ENCODE measurements at regions not wholly inside any gene's neighbourhood (a gene's known extent, or its start where the extent isn't known, plus 50 kb on each side); places are given as distances from the start of the nearest gene placed in this dataset.

DNA sequence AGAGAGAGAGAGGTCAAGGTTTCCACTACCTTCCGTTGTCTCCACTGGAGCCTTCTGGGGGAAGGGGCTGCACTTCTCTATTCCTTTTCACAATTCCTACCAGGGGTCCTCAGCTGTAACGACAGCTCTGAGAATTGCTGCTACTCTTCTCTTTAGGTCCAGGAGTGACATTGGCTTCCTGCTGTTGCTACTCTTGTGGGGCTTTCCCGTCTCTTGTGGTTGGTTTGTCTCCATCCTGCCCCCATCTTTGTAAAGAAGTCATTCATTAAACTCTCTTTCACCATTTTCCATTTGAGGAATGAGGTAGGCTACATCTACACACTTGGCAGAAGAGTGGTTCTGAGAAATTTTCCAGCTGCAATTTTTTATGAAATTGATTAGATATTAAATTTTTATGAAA, 238.8 kb upstream of the LYZL1 start:
- Histone ChIP-seq H3K4me3 (ENCODE audit: extremely low read depth, insufficient read depth, low read length, poor library complexity, severe bottlenecking) (no peak overlapping the region), H3K4me1 (ENCODE audit: control insufficient read depth, insufficient read depth, low read length, poor library complexity, severe bottlenecking) (peaks cover 3% of the 10 kb centered on the region), H3K36me3 (ENCODE audit: control insufficient read depth, insufficient read depth, low read length) (no peaks in the 10 kb centered on the region), H3K27ac (ENCODE audit: low read depth, low read length, severe bottlenecking) (no peak overlapping the region), H3K9me3 (ENCODE audit: control insufficient read depth, low read length) (no peaks in the 10 kb centered on the region)
- WGBS, 2 experiments (ENCODE audit: insufficient coverage in 2 of 2) = 67% methylated on average over 2 of the region's 3 CpGs; no CpG with 5 or more reads in 1 of the 2 experiments

DNA sequence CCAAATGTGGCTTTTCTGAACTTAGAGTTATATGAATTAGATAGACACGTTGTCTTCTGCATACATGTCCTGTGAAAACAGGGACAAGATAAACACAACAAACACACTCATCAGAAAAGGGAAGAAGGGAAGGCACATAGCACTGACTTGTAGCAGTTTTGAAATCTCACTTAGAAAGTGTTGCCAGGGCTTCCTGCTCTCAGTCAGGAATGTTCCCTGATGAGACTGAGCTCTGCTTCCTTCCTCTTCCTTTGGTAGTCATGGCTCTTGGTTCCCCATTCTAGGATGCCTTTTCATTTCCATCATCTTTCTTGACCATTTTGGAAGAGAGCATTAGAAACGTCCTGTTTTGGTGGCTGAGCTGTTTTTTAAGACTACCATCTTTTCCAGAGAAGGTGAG, 233.8 kb upstream of the LYZL1 start:
- no peaks in the 10 kb centered on the region for H3K9me3 ChIP-seq (ENCODE audit: control insufficient read depth, low read length)
- no peak overlapping the region for H3K27ac ChIP-seq (ENCODE audit: low read depth, low read length, severe bottlenecking)
- 40% methylated on average over 1 of the region's 2 CpGs; no CpG with 5 or more reads in 1 of the 2 experiments for WGBS, 2 experiments (ENCODE audit: insufficient coverage in 2 of 2)
- no peak overlapping the region for H3K4me3 ChIP-seq (ENCODE audit: extremely low read depth, insufficient read depth, low read length, poor library complexity, severe bottlenecking)
- no peaks in the 10 kb centered on the region for H3K36me3 ChIP-seq (ENCODE audit: control insufficient read depth, insufficient read depth, low read length)
- H3K4me1 ChIP-seq (ENCODE audit: control insufficient read depth, insufficient read depth, low read length, poor library complexity, severe bottlenecking) = peaks cover 18% of the 10 kb centered on the region

DNA sequence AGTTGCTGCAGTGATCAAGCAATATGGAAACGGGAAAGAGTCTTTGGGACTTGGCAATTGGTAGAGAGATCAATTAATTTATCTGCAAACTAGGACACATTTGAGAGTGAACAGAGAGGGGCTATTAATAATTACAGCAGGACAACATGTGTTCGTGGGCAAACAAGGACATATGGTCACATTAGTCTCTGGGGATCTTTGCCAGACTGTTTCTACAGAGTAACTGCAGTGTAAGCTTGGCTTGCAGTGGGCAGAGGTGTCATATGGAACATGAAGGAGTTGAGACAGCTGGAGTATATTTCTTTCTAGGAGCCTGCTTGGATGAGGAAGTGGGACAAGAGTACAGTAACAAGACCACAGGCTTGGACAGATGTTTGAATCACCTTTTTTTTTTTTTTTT, 232.1 kb upstream of the LYZL1 start:
- 89 to 96% methylated on average over 2 of the region's 2 CpGs for WGBS, 2 experiments (ENCODE audit: insufficient coverage in 2 of 2)
- H3K27ac ChIP-seq (ENCODE audit: low read depth, low read length, severe bottlenecking) = no peak overlapping the region
- H3K9me3 ChIP-seq (ENCODE audit: control insufficient read depth, low read length) = no peaks in the 10 kb centered on the region
- H3K36me3 ChIP-seq (ENCODE audit: control insufficient read depth, insufficient read depth, low read length) = no peaks in the 10 kb centered on the region
- peaks cover 18% of the 10 kb centered on the region for H3K4me1 ChIP-seq (ENCODE audit: control insufficient read depth, insufficient read depth, low read length, poor library complexity, severe bottlenecking)
- H3K4me3 ChIP-seq (ENCODE audit: extremely low read depth, insufficient read depth, low read length, poor library complexity, severe bottlenecking) = no peak overlapping the region

DNA sequence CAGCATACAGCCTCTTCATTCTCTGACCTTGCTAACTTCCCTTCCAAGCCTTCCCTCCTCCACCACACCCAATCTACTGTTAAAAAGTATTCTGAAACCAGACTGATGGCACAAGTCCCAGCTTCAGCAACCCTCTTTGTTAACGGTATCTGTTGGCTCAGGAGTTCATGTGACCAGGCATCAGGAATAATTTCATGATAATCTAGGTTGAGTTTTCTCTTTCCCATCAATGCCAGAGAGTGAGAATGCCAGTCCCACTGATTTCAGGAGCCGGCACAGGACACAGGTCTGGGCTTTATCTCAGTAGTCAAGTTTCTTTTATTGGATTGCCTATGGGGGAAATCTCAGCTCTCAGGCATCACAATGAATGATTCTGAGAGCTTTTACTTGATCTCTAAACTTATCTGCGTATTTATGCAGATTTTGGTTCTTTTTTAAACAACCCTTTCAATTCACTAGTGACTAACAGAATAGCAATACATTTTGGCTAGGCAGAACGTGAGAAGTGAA, 231.0 kb upstream of the LYZL1 start:
- Histone ChIP-seq H3K9me3 (ENCODE audit: control insufficient read depth, low read length) (no peaks in the 10 kb centered on the region), H3K4me1 (ENCODE audit: control insufficient read depth, insufficient read depth, low read length, poor library complexity, severe bottlenecking) (peaks cover 18% of the 10 kb centered on the region), H3K27ac (ENCODE audit: low read depth, low read length, severe bottlenecking) (peak overlapping the region; percentile 51), H3K4me3 (ENCODE audit: extremely low read depth, insufficient read depth, low read length, poor library complexity, severe bottlenecking) (no peak overlapping the region), H3K36me3 (ENCODE audit: control insufficient read depth, insufficient read depth, low read length) (no peaks in the 10 kb centered on the region)
- whole genome bisulfite sequencing, 2 experiments (ENCODE audit: insufficient coverage in 2 of 2) = 67 to 69% methylated on average over 1 to 2 of the region's 4 CpGs

DNA sequence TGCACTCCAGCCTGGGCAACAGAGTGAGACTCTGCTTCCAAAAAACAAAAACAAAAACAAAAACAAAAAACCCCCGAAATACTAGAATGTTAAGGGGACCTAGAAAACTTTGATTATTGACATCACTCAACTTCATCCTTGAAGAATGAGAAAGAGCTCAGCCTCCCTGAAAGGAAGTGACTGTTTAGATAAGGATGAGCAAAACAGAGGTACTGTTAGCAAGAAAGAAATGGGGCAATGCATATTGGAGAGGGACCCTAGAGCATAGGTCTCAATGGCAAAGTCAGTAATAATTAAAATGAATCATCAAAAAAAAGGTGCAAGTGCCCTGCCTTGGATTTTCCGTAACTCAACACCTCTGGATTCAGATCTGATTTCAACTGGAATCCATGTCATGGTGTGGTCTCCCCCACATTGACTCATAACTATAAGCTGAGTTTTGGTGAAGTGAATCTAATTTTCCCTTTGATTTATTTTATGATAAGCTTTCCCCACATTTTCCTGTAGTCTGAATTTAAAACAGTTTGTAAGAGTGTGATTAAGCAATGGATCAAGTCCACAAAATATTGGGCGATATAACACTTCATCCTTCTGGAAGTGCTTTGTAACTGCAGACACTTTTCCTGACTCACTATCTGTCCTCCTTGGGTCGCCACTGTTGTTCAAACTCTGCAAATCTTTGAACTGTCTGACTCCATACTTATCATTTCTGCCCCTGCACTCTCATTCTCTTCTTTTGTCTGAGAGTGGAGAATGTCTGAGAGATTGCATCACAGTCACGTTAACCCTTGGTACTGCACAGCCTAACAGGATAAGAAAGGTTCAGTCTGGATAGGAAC, 224.8 kb upstream of the LYZL1 start:
- WGBS, 2 experiments (ENCODE audit: insufficient coverage in 2 of 2) = 67 to 72% methylated on average over 2 to 4 of the region's 5 CpGs
- no peaks in the 10 kb centered on the region for H3K9me3 ChIP-seq (ENCODE audit: control insufficient read depth, low read length)
- peaks cover 25% of the 10 kb centered on the region for H3K4me1 ChIP-seq (ENCODE audit: control insufficient read depth, insufficient read depth, low read length, poor library complexity, severe bottlenecking)
- peak overlapping the region; percentile 66 for H3K27ac ChIP-seq (ENCODE audit: low read depth, low read length, severe bottlenecking)
- H3K36me3 ChIP-seq (ENCODE audit: control insufficient read depth, insufficient read depth, low read length) = no peaks in the 10 kb centered on the region
- H3K4me3 ChIP-seq (ENCODE audit: extremely low read depth, insufficient read depth, low read length, poor library complexity, severe bottlenecking) = no peak overlapping the region

DNA sequence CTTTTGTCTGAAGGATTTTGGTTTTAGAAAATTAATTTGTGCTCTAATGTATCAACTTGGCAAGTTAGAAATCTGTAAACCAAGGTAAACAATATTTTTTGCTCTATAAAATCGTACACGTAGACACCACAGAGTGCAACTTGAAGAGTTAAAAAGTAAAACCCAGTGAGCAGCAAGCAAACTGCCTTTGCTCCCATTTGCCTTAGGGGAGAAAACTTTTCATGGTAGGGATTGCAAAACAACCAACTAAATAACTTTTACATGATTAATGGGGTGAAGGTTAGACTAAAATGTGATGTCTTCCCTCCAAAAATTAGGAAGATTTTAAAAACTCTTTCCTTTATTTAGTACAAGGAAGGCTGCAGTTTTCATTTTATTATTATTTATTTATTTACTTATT, 224.2 kb upstream of the LYZL1 start:
- Histone ChIP-seq H3K36me3 (ENCODE audit: control insufficient read depth, insufficient read depth, low read length) (no peaks in the 10 kb centered on the region), H3K4me1 (ENCODE audit: control insufficient read depth, insufficient read depth, low read length, poor library complexity, severe bottlenecking) (peaks cover 31% of the 10 kb centered on the region), H3K9me3 (ENCODE audit: control insufficient read depth, low read length) (no peaks in the 10 kb centered on the region), H3K27ac (ENCODE audit: low read depth, low read length, severe bottlenecking) (peak overlapping the region; percentile 66), H3K4me3 (ENCODE audit: extremely low read depth, insufficient read depth, low read length, poor library complexity, severe bottlenecking) (no peak overlapping the region)
- WGBS, 2 experiments (ENCODE audit: insufficient coverage in 2 of 2) = 92 to 100% methylated on average over 2 of the region's 2 CpGs

DNA sequence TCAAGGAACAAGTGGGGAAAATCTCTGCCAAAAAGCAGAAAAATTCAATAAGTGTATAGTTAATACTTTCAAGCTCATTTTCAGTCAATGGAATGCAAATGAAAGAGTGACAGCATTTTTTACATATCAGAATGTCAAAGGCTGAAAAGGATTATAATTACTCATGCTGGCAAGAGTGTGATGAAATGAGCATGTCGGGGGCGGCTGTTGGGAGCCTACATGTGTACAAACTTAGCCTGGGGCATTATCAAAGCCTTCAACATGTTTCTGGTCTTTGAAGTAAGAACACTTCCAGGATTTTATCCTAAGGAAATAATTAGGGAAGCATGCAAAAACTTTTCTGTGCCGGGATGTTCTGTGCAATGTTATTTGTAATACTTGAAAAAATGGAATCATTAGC, 221.7 kb upstream of the LYZL1 start:
- Histone ChIP-seq H3K4me1 (ENCODE audit: control insufficient read depth, insufficient read depth, low read length, poor library complexity, severe bottlenecking) (peaks cover 33% of the 10 kb centered on the region), H3K9me3 (ENCODE audit: control insufficient read depth, low read length) (no peaks in the 10 kb centered on the region), H3K27ac (ENCODE audit: low read depth, low read length, severe bottlenecking) (no peak overlapping the region), H3K4me3 (ENCODE audit: extremely low read depth, insufficient read depth, low read length, poor library complexity, severe bottlenecking) (no peak overlapping the region), H3K36me3 (ENCODE audit: control insufficient read depth, insufficient read depth, low read length) (no peaks in the 10 kb centered on the region)
- 67% methylated on average over 2 of the region's 3 CpGs; no CpG with 5 or more reads in 1 of the 2 experiments for WGBS, 2 experiments (ENCODE audit: insufficient coverage in 2 of 2)

DNA sequence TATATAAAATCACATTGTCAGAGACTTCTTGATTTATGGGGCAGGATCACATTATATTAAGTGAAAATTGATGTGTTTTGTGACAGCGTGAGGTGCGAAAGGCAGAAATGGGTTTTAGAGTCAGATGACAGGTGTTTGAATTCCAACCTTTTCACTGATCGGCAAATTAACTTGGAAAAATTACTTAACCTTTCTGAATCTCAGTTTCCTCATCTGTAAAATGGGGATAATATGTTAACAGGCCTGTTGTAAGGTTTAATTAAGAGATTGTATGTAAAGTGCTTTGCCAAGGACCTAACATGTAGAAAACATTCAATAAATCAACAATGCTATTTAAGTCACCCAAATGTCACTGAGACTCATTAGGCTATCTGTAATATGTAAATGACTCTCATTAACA, 221.2 kb upstream of the LYZL1 start:
- Histone ChIP-seq H3K4me3 (ENCODE audit: extremely low read depth, insufficient read depth, low read length, poor library complexity, severe bottlenecking) (no peak overlapping the region), H3K9me3 (ENCODE audit: control insufficient read depth, low read length) (no peaks in the 10 kb centered on the region), H3K4me1 (ENCODE audit: control insufficient read depth, insufficient read depth, low read length, poor library complexity, severe bottlenecking) (peaks cover 33% of the 10 kb centered on the region), H3K36me3 (ENCODE audit: control insufficient read depth, insufficient read depth, low read length) (no peaks in the 10 kb centered on the region), H3K27ac (ENCODE audit: low read depth, low read length, severe bottlenecking) (no peak overlapping the region)
- 95 to 100% methylated on average over 1 to 2 of the region's 3 CpGs for WGBS, 2 experiments (ENCODE audit: insufficient coverage in 2 of 2)

DNA sequence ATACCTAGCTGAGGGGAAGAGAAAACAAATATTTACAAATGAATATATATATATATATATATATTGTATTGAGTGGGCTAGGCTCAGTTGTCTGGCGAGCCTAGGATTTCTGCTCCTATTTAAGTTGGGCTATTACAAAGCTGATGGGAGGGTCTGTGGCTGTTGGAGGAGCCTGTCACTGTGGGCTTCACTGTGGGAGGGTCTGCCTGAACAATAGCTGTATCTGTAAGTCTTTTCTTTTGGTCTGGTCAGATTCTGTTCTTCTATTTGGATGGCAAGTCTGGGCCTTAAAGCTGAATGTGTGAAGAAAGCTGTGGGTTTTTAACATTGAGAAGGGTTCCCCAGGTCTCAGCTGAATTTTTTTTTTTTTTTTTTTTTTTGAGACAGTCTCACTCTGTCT, 220.6 kb upstream of the LYZL1 start:
- 80% methylated on average over 1 of the region's 1 CpG; no CpG with 5 or more reads in 1 of the 2 experiments for WGBS, 2 experiments (ENCODE audit: insufficient coverage in 2 of 2)
- no peak overlapping the region for H3K4me3 ChIP-seq (ENCODE audit: extremely low read depth, insufficient read depth, low read length, poor library complexity, severe bottlenecking)
- peaks cover 33% of the 10 kb centered on the region for H3K4me1 ChIP-seq (ENCODE audit: control insufficient read depth, insufficient read depth, low read length, poor library complexity, severe bottlenecking)
- H3K27ac ChIP-seq (ENCODE audit: low read depth, low read length, severe bottlenecking) = no peak overlapping the region
- H3K9me3 ChIP-seq (ENCODE audit: control insufficient read depth, low read length) = no peaks in the 10 kb centered on the region
- no peaks in the 10 kb centered on the region for H3K36me3 ChIP-seq (ENCODE audit: control insufficient read depth, insufficient read depth, low read length)

DNA sequence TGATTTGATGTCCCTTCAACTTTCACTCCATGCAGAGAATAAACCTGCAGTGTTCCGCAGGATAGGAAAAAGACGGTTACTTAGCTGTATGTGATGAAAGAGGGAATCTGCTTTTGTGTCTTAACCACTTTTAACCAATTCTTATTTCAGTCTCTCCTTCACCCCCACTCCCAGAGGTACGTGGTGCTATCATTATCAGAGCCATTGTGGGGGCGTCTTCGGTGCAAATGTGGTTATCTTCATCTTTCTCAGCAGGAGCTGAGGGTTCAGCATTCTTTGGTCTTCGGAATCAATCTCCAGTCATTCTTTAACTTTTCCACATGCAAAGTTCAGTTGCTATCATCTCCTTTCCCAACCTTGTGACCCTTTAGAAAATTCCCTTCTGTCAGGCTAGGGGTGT, 219.9 kb upstream of the LYZL1 start:
- Histone ChIP-seq H3K4me3 (ENCODE audit: extremely low read depth, insufficient read depth, low read length, poor library complexity, severe bottlenecking) (no peak overlapping the region), H3K36me3 (ENCODE audit: control insufficient read depth, insufficient read depth, low read length) (no peaks in the 10 kb centered on the region), H3K4me1 (ENCODE audit: control insufficient read depth, insufficient read depth, low read length, poor library complexity, severe bottlenecking) (peaks cover 33% of the 10 kb centered on the region), H3K9me3 (ENCODE audit: control insufficient read depth, low read length) (no peaks in the 10 kb centered on the region), H3K27ac (ENCODE audit: low read depth, low read length, severe bottlenecking) (peak overlapping the region; percentile 51)
- 21 to 23% methylated on average over 3 to 4 of the region's 6 CpGs for WGBS, 2 experiments (ENCODE audit: insufficient coverage in 2 of 2)

DNA sequence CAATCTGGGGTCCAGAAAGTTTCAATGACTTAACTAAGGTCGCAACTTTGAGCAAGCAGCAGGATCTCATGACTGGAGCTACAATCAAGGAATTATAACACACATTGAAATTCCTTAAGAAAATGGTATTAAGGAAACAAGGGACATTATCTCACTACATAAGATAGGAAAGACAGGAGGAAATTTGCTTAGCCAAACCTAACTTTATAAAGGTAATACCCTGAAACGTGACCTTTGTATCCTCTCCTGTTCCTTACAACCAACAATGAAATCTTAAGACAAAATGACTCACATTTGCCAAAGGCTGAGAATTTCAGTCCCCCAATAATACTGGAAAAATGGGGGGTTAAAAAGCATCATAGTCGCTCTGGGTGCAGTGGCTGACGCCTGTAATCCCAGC, 218.9 kb upstream of the LYZL1 start:
- Histone ChIP-seq H3K4me3 (ENCODE audit: extremely low read depth, insufficient read depth, low read length, poor library complexity, severe bottlenecking) (no peak overlapping the region), H3K36me3 (ENCODE audit: control insufficient read depth, insufficient read depth, low read length) (no peaks in the 10 kb centered on the region), H3K4me1 (ENCODE audit: control insufficient read depth, insufficient read depth, low read length, poor library complexity, severe bottlenecking) (peaks cover 33% of the 10 kb centered on the region), H3K27ac (ENCODE audit: low read depth, low read length, severe bottlenecking) (peak overlapping the region; percentile 45), H3K9me3 (ENCODE audit: control insufficient read depth, low read length) (peaks cover under 1% of the 10 kb centered on the region)
- 95 to 100% methylated on average over 2 to 3 of the region's 4 CpGs for WGBS, 2 experiments (ENCODE audit: insufficient coverage in 2 of 2)
